ENCODE measurements at regions not wholly inside any gene's neighbourhood (a gene's known extent, or its start where the extent isn't known, plus 50 kb on each side); places are given as distances from the start of the nearest gene placed in this dataset.
A peak's percentile ranks its signal among the peaks of the same experiment; 100 is the strongest.

- Mint-ChIP-seq H3K36me3 (no peaks in the 10 kb centered on the region), H3K4me1 (peaks cover 2% of the 10 kb centered on the region), H3K9me3 (peaks cover 5% of the 10 kb centered on the region), H3K27ac (no peak overlapping the region), H3K27me3 (no peaks in the 10 kb centered on the region), H3K4me3 (no peak overlapping the region)
- ATAC-seq (ENCODE audit: low read depth) (no peak), DNase-seq (ENCODE audit: low spot score in 2 of 2) (no peak)
These were observed 686.5 kb downstream of the LRFN5 start for GRCh38 chr14:42293180-42293579.

- Mint-ChIP-seq H3K9me3 (peaks cover 2% of the 10 kb centered on the region), H3K4me1 (no peaks in the 10 kb centered on the region)
These were observed 671.2 kb downstream of the LRFN5 start for GRCh38 chr14:42277840-42278239.

GRCh38 chr14:42269234-42269633, 662.6 kb downstream of the LRFN5 start:
- DNase-seq (ENCODE audit: low spot score in 2 of 2) (no peak), ATAC-seq (ENCODE audit: low read depth) (no peak)
- Mint-ChIP-seq H3K27ac (no peak overlapping the region), H3K9me3 (peaks cover 6% of the 10 kb centered on the region), H3K4me1 (no peaks in the 10 kb centered on the region), H3K36me3 (no peaks in the 10 kb centered on the region), H3K4me3 (no peak overlapping the region), H3K27me3 (no peaks in the 10 kb centered on the region)

More at GRCh38 chr14:42277840-42278239, 671.2 kb downstream of the LRFN5 start:
- ATAC-seq (ENCODE audit: low read depth) (no peak), DNase-seq (ENCODE audit: low spot score in 2 of 2) (no peak)
- Mint-ChIP-seq H3K27me3 (no peaks in the 10 kb centered on the region), H3K4me3 (no peak overlapping the region), H3K27ac (no peak overlapping the region), H3K36me3 (no peaks in the 10 kb centered on the region)

- no peak for ATAC-seq (ENCODE audit: low read depth)
- Mint-ChIP-seq H3K36me3 (no peaks in the 10 kb centered on the region), H3K4me3 (no peak overlapping the region), H3K9me3 (peaks cover 2% of the 10 kb centered on the region), H3K27ac (no peak overlapping the region), H3K4me1 (no peaks in the 10 kb centered on the region), H3K27me3 (no peaks in the 10 kb centered on the region)
- DNase-seq (ENCODE audit: low spot score in 2 of 2) = no peak
These were observed 641.5 kb downstream of the LRFN5 start for GRCh38 chr14:42248131-42248530.

- DNase-seq (ENCODE audit: low spot score in 2 of 2) = no peak
- no peak for ATAC-seq (ENCODE audit: low read depth)
- Mint-ChIP-seq H3K4me3 (no peak overlapping the region), H3K9me3 (peaks cover 4% of the 10 kb centered on the region), H3K27me3 (no peaks in the 10 kb centered on the region), H3K27ac (no peak overlapping the region), H3K36me3 (no peaks in the 10 kb centered on the region), H3K4me1 (no peaks in the 10 kb centered on the region)
These were observed 634.4 kb downstream of the LRFN5 start for GRCh38 chr14:42241101-42241500.

GRCh38 chr14:42229976-42230375, 623.3 kb downstream of the LRFN5 start:
- DNase-seq (ENCODE audit: low spot score in 2 of 2) = no peak
- H3K4me3 Mint-ChIP-seq = no peak overlapping the region
- no peaks in the 10 kb centered on the region for H3K9me3 Mint-ChIP-seq
- H3K27ac Mint-ChIP-seq = no peak overlapping the region
- no peaks in the 10 kb centered on the region for H3K36me3 Mint-ChIP-seq
- ATAC-seq (ENCODE audit: low read depth) = no peak
- no peaks in the 10 kb centered on the region for H3K4me1 Mint-ChIP-seq
- no peaks in the 10 kb centered on the region for H3K27me3 Mint-ChIP-seq

- no peaks in the 10 kb centered on the region for H3K36me3 Mint-ChIP-seq
- no peaks in the 10 kb centered on the region for H3K9me3 Mint-ChIP-seq
- H3K27me3 Mint-ChIP-seq = no peaks in the 10 kb centered on the region
- H3K4me3 Mint-ChIP-seq = no peak overlapping the region
- DNase-seq (ENCODE audit: low spot score in 2 of 2) (no peak), ATAC-seq (ENCODE audit: low read depth) (no peak)
- no peaks in the 10 kb centered on the region for H3K4me1 Mint-ChIP-seq
- H3K27ac Mint-ChIP-seq = no peak overlapping the region
These were observed 622.6 kb downstream of the LRFN5 start for GRCh38 chr14:42229294-42229693.

- no peaks in the 10 kb centered on the region for H3K36me3 Mint-ChIP-seq
- no peak for DNase-seq (ENCODE audit: low spot score in 2 of 2)
- H3K27ac Mint-ChIP-seq = no peak overlapping the region
- H3K4me1 Mint-ChIP-seq = no peaks in the 10 kb centered on the region
- no peaks in the 10 kb centered on the region for H3K9me3 Mint-ChIP-seq
- H3K4me3 Mint-ChIP-seq = no peak overlapping the region
- no peaks in the 10 kb centered on the region for H3K27me3 Mint-ChIP-seq
- no peak for ATAC-seq (ENCODE audit: low read depth)
These were observed 621.9 kb downstream of the LRFN5 start for GRCh38 chr14:42228611-42229010.

GRCh38 chr14:42224053-42224888, 617.6 kb downstream of the LRFN5 start:
- no peaks in the 10 kb centered on the region for H3K9me3 Mint-ChIP-seq
- no peak overlapping the region for H3K27ac Mint-ChIP-seq
- no peak for ATAC-seq (ENCODE audit: low read depth)
- DNase-seq (ENCODE audit: low spot score in 2 of 2) = peak; percentile 9 to 30
- no peak overlapping the region for H3K4me3 Mint-ChIP-seq
- H3K4me1 Mint-ChIP-seq = peaks cover 2% of the 10 kb centered on the region
- H3K36me3 Mint-ChIP-seq = no peaks in the 10 kb centered on the region
- H3K27me3 Mint-ChIP-seq = no peaks in the 10 kb centered on the region

- Mint-ChIP-seq H3K4me3 (no peak overlapping the region), H3K4me1 (peaks cover 2% of the 10 kb centered on the region), H3K36me3 (no peaks in the 10 kb centered on the region), H3K9me3 (no peaks in the 10 kb centered on the region), H3K27ac (peak overlapping the region; percentile 72), H3K27me3 (no peaks in the 10 kb centered on the region)
- ATAC-seq (ENCODE audit: low read depth) = peak; percentile 82
- no peak for DNase-seq (ENCODE audit: low spot score in 2 of 2)
These were observed 616.3 kb downstream of the LRFN5 start for GRCh38 chr14:42222924-42223471.

GRCh38 chr14:42214981-42215491, 608.4 kb downstream of the LRFN5 start:
- Mint-ChIP-seq H3K27me3 (peaks cover 1% of the 10 kb centered on the region), H3K27ac (no peak overlapping the region), H3K36me3 (no peaks in the 10 kb centered on the region), H3K9me3 (no peaks in the 10 kb centered on the region), H3K4me1 (no peaks in the 10 kb centered on the region), H3K4me3 (no peak overlapping the region)
- no peak for DNase-seq (ENCODE audit: low spot score in 2 of 2)
- ATAC-seq (ENCODE audit: low read depth) = no peak

- no peaks in the 10 kb centered on the region for H3K4me1 Mint-ChIP-seq
- H3K4me3 Mint-ChIP-seq = no peak overlapping the region
- peaks cover 1% of the 10 kb centered on the region for H3K9me3 Mint-ChIP-seq
- H3K36me3 Mint-ChIP-seq = no peaks in the 10 kb centered on the region
- ATAC-seq (ENCODE audit: low read depth) = no peak
- no peaks in the 10 kb centered on the region for H3K27me3 Mint-ChIP-seq
- no peak for DNase-seq (ENCODE audit: low spot score in 2 of 2)
- no peak overlapping the region for H3K27ac Mint-ChIP-seq
These were observed 594.3 kb downstream of the LRFN5 start for GRCh38 chr14:42200957-42201356.

GRCh38 chr14:42198010-42198409, 591.3 kb downstream of the LRFN5 start:
- no peak for DNase-seq (ENCODE audit: low spot score in 2 of 2)
- Mint-ChIP-seq H3K4me1 (no peaks in the 10 kb centered on the region), H3K9me3 (no peaks in the 10 kb centered on the region), H3K27me3 (no peaks in the 10 kb centered on the region), H3K36me3 (no peaks in the 10 kb centered on the region), H3K27ac (no peak overlapping the region), H3K4me3 (no peak overlapping the region)
- no peak for ATAC-seq (ENCODE audit: low read depth)

- Mint-ChIP-seq H3K9me3 (peaks cover 3% of the 10 kb centered on the region), H3K4me3 (no peak overlapping the region), H3K27ac (no peak overlapping the region), H3K4me1 (no peaks in the 10 kb centered on the region), H3K36me3 (no peaks in the 10 kb centered on the region), H3K27me3 (no peaks in the 10 kb centered on the region)
- DNase-seq (ENCODE audit: low spot score in 2 of 2) = no peak
- no peak for ATAC-seq (ENCODE audit: low read depth)
These were observed 586.3 kb downstream of the LRFN5 start for GRCh38 chr14:42192738-42193653.

Data from memory B cell (primary cell).